NT2/D1 (cell line): ENCODE measurements at regions not wholly inside any gene's neighbourhood (a gene's known extent, or its start where the extent isn't known, plus 50 kb on each side); places are given as distances from the start of the nearest gene placed in this dataset.

Source experiments
- DNase-seq: peaks from one replicate; pipeline ENCODE4 v3.0.0-alpha.2; 2011; ENCODE audit warnings: low read depth, low spot score
- H3K27me3 ChIP-seq: 2 replicates; pipeline ENCODE4 v1.6.0; 2011; ENCODE audit warnings: mild to moderate bottlenecking; ENCODE audit not compliant: insufficient read length, insufficient read depth
- H3K36me3 ChIP-seq: 2 replicates; pipeline ENCODE4 v1.6.1; 2011; ENCODE audit warnings: mild to moderate bottlenecking, low read length, mixed read lengths; ENCODE audit not compliant: insufficient read depth, insufficient read length
- H3K4me1 ChIP-seq: 2 replicates; pipeline ENCODE4 v1.5.1; 2011; ENCODE audit not compliant: insufficient read depth, insufficient read length
- H3K4me3 ChIP-seq: 2 replicates; pipeline ENCODE4 v1.5.1; 2011; ENCODE audit warnings: low read depth; ENCODE audit not compliant: insufficient read length
- H3K9ac ChIP-seq: 2 replicates; pipeline ENCODE4 v1.6.0; 2011; ENCODE audit warnings: low read depth; ENCODE audit not compliant: insufficient read length
- H3K9me3 ChIP-seq: 2 replicates; pipeline ENCODE4 v1.5.1; 2011; ENCODE audit warnings: mild to moderate bottlenecking, low read length; ENCODE audit not compliant: insufficient read depth
- SUZ12 ChIP-seq: IDR thresholded peaks from 2 replicates; pipeline ENCODE4 v1.6.1; 2011; ENCODE audit not compliant: insufficient read length, insufficient read depth; ENCODE audit errors: extremely low read depth
- YY1 ChIP-seq: IDR thresholded peaks from 2 replicates; pipeline ENCODE4 v1.6.1; 2011; ENCODE audit not compliant: insufficient read length, insufficient read depth
- ZNF274 ChIP-seq: IDR thresholded peaks from 2 replicates; pipeline ENCODE4 v1.6.1; 2011; ENCODE audit warnings: mild to moderate bottlenecking, low read depth, low read length

DNA sequence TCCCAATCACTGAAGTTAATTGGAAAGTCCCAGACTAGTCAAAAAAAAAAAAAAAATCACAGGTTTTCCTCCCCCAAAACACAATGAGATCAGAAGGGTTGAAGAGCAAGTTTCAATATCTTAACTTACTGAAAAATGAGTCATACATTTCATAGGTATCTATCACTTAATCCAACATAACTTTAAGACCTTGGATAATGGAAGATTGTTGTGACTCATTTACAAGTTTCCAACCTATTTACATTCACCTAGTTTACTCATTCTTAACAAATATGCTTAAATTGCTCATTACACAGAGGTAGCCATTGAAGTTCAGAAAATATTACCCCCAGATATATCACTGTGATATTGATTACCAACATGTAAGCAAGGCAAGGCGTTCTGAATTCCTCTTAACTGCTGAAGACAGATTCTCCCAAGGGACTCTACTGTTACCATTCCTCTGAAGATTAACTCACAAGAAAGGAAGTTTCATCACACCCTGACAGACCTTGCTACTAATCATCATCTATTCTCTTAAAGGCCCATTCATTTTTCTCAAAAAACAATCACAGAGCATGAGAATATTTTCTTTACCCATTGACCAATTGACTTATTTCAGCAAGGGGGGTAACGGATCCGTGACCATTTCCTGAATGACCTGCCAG is 563.8 kb downstream of the TLE1 start:
- TF ChIP-seq YY1 = no peak
- TF ChIP-seq ZNF274 = no peak
- no peak for TF ChIP-seq SUZ12
- Histone ChIP-seq H3K4me1 (no peaks in the 10 kb centered on the region), H3K9ac (no peak overlapping the region), H3K9me3 (no peaks in the 10 kb centered on the region), H3K4me3 (no peak overlapping the region), H3K27me3 (no peaks in the 10 kb centered on the region), H3K36me3 (no peaks in the 10 kb centered on the region)
- no peak for DNase-seq

DNA sequence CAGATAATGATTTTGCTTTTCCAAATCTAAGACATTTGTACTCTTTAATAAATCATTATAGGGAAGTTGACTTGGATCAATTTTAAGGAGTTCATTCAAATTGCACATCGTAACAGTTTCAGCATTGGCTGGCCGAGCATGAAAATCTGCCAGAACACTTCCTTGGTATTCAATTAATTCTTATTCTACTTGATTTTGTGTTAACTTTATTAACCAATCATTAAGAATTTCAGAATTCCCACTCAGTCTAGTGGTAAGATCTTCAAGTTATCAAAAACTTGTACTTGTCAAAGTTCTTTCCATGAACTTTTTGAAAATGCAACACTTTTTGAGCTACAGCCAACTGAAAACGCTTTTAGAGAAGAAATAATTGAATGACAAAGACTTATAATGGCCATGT is 565.8 kb downstream of the TLE1 start:
- Histone ChIP-seq H3K9ac (no peak overlapping the region), H3K36me3 (no peaks in the 10 kb centered on the region), H3K4me1 (no peaks in the 10 kb centered on the region), H3K4me3 (no peak overlapping the region), H3K27me3 (no peaks in the 10 kb centered on the region), H3K9me3 (no peaks in the 10 kb centered on the region)
- no peak for DNase-seq
- TF ChIP-seq SUZ12 (no peak), YY1 (no peak), ZNF274 (no peak)

DNA sequence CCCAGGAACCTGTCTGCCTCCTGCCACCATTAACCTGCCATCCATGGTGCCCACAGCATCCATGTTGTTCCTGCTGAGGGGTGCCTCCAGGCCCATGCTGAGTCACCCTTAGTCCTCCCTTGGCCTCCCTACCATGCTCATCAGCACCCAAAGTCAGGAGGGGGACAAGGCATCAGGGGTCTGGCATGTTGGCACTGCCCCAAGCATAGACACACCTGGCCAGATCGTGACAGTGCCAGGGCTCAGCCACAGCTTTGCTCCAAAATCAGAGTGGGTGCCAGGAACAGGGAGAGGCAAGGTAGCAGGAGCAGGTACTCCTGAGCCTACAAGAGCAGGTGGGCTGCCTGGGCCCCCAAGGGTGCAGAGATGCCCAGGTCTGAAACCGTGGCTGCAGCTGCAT is 566.6 kb downstream of the TLE1 start:
- no peak for DNase-seq
- Histone ChIP-seq H3K27me3 (no peaks in the 10 kb centered on the region), H3K9me3 (no peaks in the 10 kb centered on the region), H3K4me1 (no peaks in the 10 kb centered on the region), H3K36me3 (no peaks in the 10 kb centered on the region), H3K9ac (no peak overlapping the region), H3K4me3 (no peak overlapping the region)
- no peak for TF ChIP-seq SUZ12
- no peak for TF ChIP-seq ZNF274
- no peak for TF ChIP-seq YY1

DNA sequence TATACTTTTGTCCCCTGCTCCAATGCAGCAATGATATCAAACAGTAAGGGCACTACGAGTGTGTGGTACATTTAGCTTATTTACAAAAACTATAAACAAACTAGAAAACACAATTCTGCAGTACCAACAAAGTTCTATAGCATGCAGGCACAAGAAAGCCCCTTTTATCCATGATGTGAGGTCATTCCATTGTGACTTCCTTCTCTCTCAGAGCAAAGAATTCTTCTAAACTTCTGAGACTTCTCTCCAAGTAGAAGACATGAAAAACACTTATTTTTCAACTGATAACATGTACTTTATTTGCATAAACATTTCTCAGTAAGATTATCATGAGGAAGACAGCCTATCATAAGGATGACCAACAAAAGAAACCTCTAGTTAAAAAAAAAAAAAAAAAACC is 569.8 kb downstream of the TLE1 start:
- Histone ChIP-seq H3K4me3 (no peak overlapping the region), H3K27me3 (no peaks in the 10 kb centered on the region), H3K4me1 (no peaks in the 10 kb centered on the region), H3K9ac (no peak overlapping the region), H3K36me3 (no peaks in the 10 kb centered on the region), H3K9me3 (no peaks in the 10 kb centered on the region)
- DNase-seq = no peak
- TF ChIP-seq YY1 = no peak
- no peak for TF ChIP-seq ZNF274
- no peak for TF ChIP-seq SUZ12

DNA sequence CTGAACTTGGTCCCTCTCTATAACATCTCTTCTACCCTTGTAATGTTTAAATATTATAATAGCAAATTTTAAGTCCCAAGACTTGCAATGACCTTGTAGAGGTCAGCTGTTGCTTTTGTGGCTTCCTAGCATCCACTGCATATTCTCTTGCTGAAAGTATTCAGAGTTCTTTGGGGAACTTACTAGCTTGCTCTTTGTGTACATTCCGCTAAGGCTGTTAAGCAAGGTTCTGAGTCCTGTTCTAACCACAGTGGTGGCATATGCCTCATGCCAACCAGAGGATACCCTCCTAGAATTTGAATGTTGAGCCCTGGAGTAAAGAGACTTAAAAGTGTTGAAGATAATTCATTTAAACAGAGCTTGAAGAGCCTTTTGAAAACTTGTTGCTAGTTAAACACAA is 570.9 kb downstream of the TLE1 start:
- Histone ChIP-seq H3K4me1 (no peaks in the 10 kb centered on the region), H3K27me3 (no peaks in the 10 kb centered on the region), H3K36me3 (no peaks in the 10 kb centered on the region), H3K4me3 (no peak overlapping the region), H3K9ac (no peak overlapping the region), H3K9me3 (no peaks in the 10 kb centered on the region)
- DNase-seq = no peak
- TF ChIP-seq ZNF274 (no peak), YY1 (no peak), SUZ12 (no peak)

DNA sequence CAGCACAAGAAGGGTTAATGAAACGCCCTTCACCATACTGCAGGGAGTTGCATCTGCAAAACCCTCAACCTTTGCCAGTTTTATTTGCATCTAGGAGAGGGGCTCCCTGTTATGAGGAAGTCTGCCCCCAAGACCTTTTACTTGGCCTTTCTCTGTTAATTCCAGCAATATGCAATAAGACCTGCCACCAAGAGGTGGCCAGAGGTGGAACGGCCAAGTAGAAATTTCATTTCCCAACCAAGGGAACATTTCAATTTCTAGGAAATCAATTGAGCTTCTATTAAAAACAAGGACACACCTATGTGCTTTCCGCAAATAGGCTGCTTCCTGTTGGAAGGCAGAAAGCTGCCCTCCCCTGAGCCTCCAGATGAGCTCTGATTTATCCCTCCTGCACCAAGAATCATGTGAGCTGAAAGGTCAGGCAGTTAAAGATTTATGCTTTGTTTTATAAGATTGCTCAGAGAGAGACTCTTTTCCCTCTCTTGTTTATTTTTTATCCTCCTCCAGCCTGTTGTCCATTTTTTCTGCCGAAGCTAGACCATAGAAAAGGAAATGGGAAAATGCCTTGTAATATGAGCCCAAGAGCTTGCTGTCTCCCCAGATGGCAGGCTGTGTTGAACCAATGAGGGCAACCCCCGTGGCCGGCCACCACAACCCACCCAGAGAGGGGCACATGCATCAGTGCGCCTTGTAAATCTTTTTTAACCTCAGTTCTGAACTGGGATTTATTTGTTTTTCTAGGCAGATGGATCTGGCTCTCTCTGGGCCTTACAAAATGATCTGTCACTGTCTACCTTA is 572.8 kb downstream of the TLE1 start:
- Histone ChIP-seq H3K4me1 (no peaks in the 10 kb centered on the region), H3K4me3 (no peak overlapping the region), H3K36me3 (no peaks in the 10 kb centered on the region), H3K27me3 (no peaks in the 10 kb centered on the region), H3K9me3 (no peaks in the 10 kb centered on the region), H3K9ac (no peak overlapping the region)
- DNase-seq = no peak
- TF ChIP-seq ZNF274 = no peak

DNA sequence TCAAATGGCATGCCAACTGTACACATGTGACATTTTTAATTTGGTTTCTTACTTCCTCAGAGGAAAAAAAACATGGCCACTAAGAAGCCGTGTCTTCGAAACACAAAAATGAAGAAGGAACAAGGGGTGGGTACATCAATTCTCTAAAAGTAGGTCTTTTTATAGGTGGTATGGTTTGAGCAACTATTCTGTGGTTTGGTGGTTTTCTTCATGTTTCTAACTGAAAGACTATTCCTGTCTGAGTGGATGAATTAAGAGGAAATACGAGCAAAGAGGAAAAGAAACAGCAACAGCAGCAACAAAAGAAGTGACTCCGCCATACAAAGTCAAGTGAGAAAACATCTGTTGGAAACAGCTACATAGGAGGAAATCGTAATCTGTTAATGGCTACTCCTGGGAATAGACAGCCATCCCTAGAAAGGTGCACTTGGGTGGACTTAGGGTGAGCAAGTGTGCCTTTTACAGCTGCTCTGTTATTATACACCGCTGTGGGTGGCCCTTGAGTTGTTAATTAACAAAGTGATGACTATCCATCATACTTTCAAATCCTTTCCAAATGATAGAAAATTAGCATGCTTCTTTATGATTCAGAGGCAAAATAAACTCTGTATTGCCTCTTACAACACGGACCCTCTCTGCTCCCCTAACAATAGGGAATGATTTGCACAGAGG is 575.8 kb downstream of the TLE1 start:
- DNase-seq = no peak
- Histone ChIP-seq H3K9me3 (no peaks in the 10 kb centered on the region), H3K36me3 (no peaks in the 10 kb centered on the region), H3K4me3 (no peak overlapping the region), H3K27me3 (no peaks in the 10 kb centered on the region), H3K9ac (no peak overlapping the region), H3K4me1 (no peaks in the 10 kb centered on the region)
- no peak for TF ChIP-seq YY1
- no peak for TF ChIP-seq SUZ12
- TF ChIP-seq ZNF274 = no peak
